K562 (cell line): ENCODE measurements at regions not wholly inside any gene's neighbourhood (a gene's known extent, or its start where the extent isn't known, plus 50 kb on each side); places are given as distances from the start of the nearest gene placed in this dataset.

ENCODE experiments used
- ATAC-seq: fragments of 200-7000 bp; cut with Tn5 transposase; 3 replicates; pipeline ENCODE4 v1.9.1; 2020; ENCODE audit warnings: moderate library complexity
- BruUV-seq: library from RNA; stranded (reverse); fragments of 400-500 nt; replicated peaks from 2 replicates; lab custom pipeline; 2021; lab: Mats Ljungman, UMichigan
- CTCF ChIA-PET: fragments of 300-600 bp; formaldehyde crosslinking; extraction: SDS; loops from one replicate; lab custom pipeline; 2021; ENCODE audit warnings: low intra/inter-chr PET ratio; lab: Yijun Ruan, JAX
- POLR2A ChIA-PET: fragments of 300-600, 350-650 bp; sonication (Branson Sonifier 250); formaldehyde crosslinking; extraction: SDS; loops from one replicate; lab custom pipeline; 2021; ENCODE audit warnings: antibody characterized with exemption, inconsistent platforms; lab: Yijun Ruan, JAX
- DNase-seq, 4 experiments: peaks; one replicate each; pipeline versions ENCODE4 v3.0.0 to v3.0.0-alpha.2; 2011 to 2018; ENCODE audit warnings: low spot score in 3 of 4, mixed read lengths in 3 of 4; ENCODE audit errors: extremely low read depth in 1 of 4
- FAIRE-seq: peaks from 2 replicates; lab custom pipeline; 2011; peaks lifted over from hg19 to GRCh38; lab: Jason Lieb, UNC
- H2AFZ ChIP-seq: 2 replicates; pipeline ENCODE4 v1.6.0; 2011; ENCODE audit warnings: low read depth, low read length, control low read depth, inconsistent platforms
- H3K27ac ChIP-seq: fragments of 200-600 bp; 3 replicates; pipeline ENCODE4 v1.8.0; 2011; ENCODE audit warnings: low read depth, mild to moderate bottlenecking, control low read depth, inconsistent platforms, low read length, moderate library complexity, mixed read lengths; ENCODE audit errors: extremely low read depth
- H3K27me3 ChIP-seq, 2 experiments: fragments of 300-600 bp in 1 of 2; 2 replicates in 1 of 2; 3 replicates in 1 of 2; pipeline versions ENCODE4 v1.6.0 to v1.8.0; 2011; ENCODE audit warnings: inconsistent platforms in 2 of 2, low read length in 2 of 2, mild to moderate bottlenecking in 1 of 2, mixed read lengths in 1 of 2, moderate library complexity in 1 of 2; ENCODE audit not compliant: control insufficient read depth in 2 of 2, insufficient read depth in 2 of 2
- H3K36me3 ChIP-seq: fragments of 300-600 bp; 3 replicates; pipeline ENCODE4 v1.8.0; 2011; ENCODE audit warnings: mild to moderate bottlenecking, low read length, inconsistent platforms; ENCODE audit not compliant: control insufficient read depth, insufficient read depth
- H3K4me1 ChIP-seq, 2 experiments: fragments of 200-600 bp in 1 of 2; replicated peaks in 1 of 2; 2 replicates in 1 of 2; 3 replicates in 1 of 2; pipeline versions ENCODE4 v1.5.1 to v1.8.0; 2011; ENCODE audit warnings: inconsistent platforms in 2 of 2, low read length in 2 of 2, mild to moderate bottlenecking in 1 of 2, mixed read lengths in 1 of 2, moderate library complexity in 1 of 2; ENCODE audit not compliant: control insufficient read depth in 2 of 2, insufficient read depth in 2 of 2
- H3K4me2 ChIP-seq: 2 replicates; pipeline ENCODE4 v1.6.1; 2011; ENCODE audit warnings: low read length, control low read depth, inconsistent platforms, mixed read lengths; ENCODE audit not compliant: insufficient read depth
- H3K4me3 ChIP-seq: fragments of 200-600 bp; sonication (generic), shearing (Covaris generic); 2 replicates; pipeline ENCODE4 v1.5.1; 2016; ENCODE audit warnings: control low read depth, inconsistent platforms
- H3K79me2 ChIP-seq: fragments of 200-600 bp; 3 replicates; pipeline ENCODE4 v1.8.0; 2011; ENCODE audit warnings: low read length, inconsistent platforms; ENCODE audit not compliant: control insufficient read depth, insufficient read depth
- H3K9ac ChIP-seq, 2 experiments: 2 replicates each; pipeline versions ENCODE4 v1.6.0 to v1.6.1; 2011; ENCODE audit warnings: low read depth in 2 of 2, low read length in 2 of 2, control low read depth in 1 of 2, inconsistent platforms in 1 of 2, mild to moderate bottlenecking in 1 of 2, mixed read lengths in 1 of 2; ENCODE audit not compliant: insufficient read depth in 1 of 2
- H3K9me1 ChIP-seq: one replicate; pipeline ENCODE4 v1.6.0; 2011; ENCODE audit warnings: inconsistent platforms, mild to moderate bottlenecking, low read length, moderate library complexity; ENCODE audit not compliant: control insufficient read depth, insufficient read depth
- H3K9me3 ChIP-seq: replicated peaks from 2 replicates; pipeline ENCODE4 v1.5.1; 2011; ENCODE audit warnings: low read depth, low read length, inconsistent platforms; ENCODE audit not compliant: control insufficient read depth, insufficient read depth
- H4K20me1 ChIP-seq: replicated peaks from 2 replicates; pipeline ENCODE4 v1.6.1; 2011; ENCODE audit warnings: low read length, inconsistent platforms, mixed read lengths; ENCODE audit not compliant: control insufficient read depth, insufficient read depth
- BDP1 ChIP-seq: IDR thresholded peaks from 3 replicates; pipeline ENCODE4 v1.6.1; 2011; ENCODE audit not compliant: insufficient read length, insufficient read depth
- CBFA2T3 ChIP-seq: fragments of 450-650 bp; IDR thresholded peaks from 2 replicates; pipeline ENCODE4 v1.6.1; 2017
- HDAC3 ChIP-seq: fragments of 450-650 bp; IDR thresholded peaks from 2 replicates; pipeline ENCODE4 v1.6.1; 2018; ENCODE audit warnings: borderline replicate concordance, mild to moderate bottlenecking, moderate library complexity; ENCODE audit not compliant: partially characterized antibody
- HDAC8 ChIP-seq: fragments of 450-650 bp; IDR thresholded peaks from 2 replicates; pipeline ENCODE4 v1.6.1; 2016; ENCODE audit warnings: mild to moderate bottlenecking, missing genetic modification characterization, moderate library complexity, missing compliant biosample characterization
- ID3 ChIP-seq, 2 experiments: fragments of 250-450 bp in 1 of 2; fragments of 450-650 bp in 1 of 2; sonication (Bioruptor Pico) in 1 of 2; IDR thresholded peaks; 2 replicates each; pipeline versions ENCODE4 v1.6.1 to v1.8.0; 2016 to 2021; ENCODE audit warnings: mild to moderate bottlenecking in 2 of 2, moderate library complexity in 2 of 2, missing compliant biosample characterization in 1 of 2, missing genetic modification characterization in 1 of 2
- MAZ ChIP-seq, 2 experiments: fragments of 450-650 bp in 1 of 2; sonication (generic) in 1 of 2; formaldehyde crosslinking; IDR thresholded peaks in 1 of 2; conservative IDR thresholded peaks in 1 of 2; 2 replicates each; pipeline versions ENCODE4 v1.4.0 to v1.5.0; 2020; ENCODE audit warnings: mild to moderate bottlenecking in 1 of 2, missing genetic modification reagents in 1 of 2
- POLR2AphosphoS5 ChIP-seq: IDR thresholded peaks from 2 replicates; pipeline ENCODE4 v1.6.1; 2011; ENCODE audit warnings: mild to moderate bottlenecking, low read depth, low read length, moderate library complexity; ENCODE audit not compliant: control insufficient read depth, insufficient read depth
- RBM15 ChIP-seq: fragments of 200-400 bp; formaldehyde crosslinking; IDR thresholded peaks from 2 replicates; pipeline ENCODE4 v1.6.1; 2018; ENCODE audit warnings: mild to moderate bottlenecking, low read length, moderate library complexity; ENCODE audit not compliant: insufficient read depth
- SAFB2 ChIP-seq: fragments of 200-400 bp; formaldehyde crosslinking; IDR thresholded peaks from 2 replicates; pipeline ENCODE4 v1.6.1; 2018; ENCODE audit warnings: borderline replicate concordance, low read length, low read depth, moderate library complexity; ENCODE audit not compliant: severe bottlenecking
- ZBTB7A ChIP-seq: IDR thresholded peaks from 2 replicates; pipeline ENCODE4 v1.6.1; 2011; ENCODE audit warnings: low read depth, mild to moderate bottlenecking, low read length, moderate library complexity, borderline replicate concordance; ENCODE audit not compliant: control insufficient read depth
- WGBS: fragments of 100-300 bp; shearing (Covaris generic); methylation state at CpG from one replicate; pipeline ENCODE4 v1.1.6; 2016; ENCODE audit warnings: low coverage, mixed read lengths; ENCODE audit not compliant: insufficient coverage; ENCODE audit errors: missing lambda C conversion rate; 5-methylcytosine and 5-hydroxymethylcytosine counted together
- in situ Hi-C: fragments of 300-500 bp; cut with MboI; formaldehyde crosslinking; loops from 4 replicates; pipeline ENCODE4 v1.15.0; 2018; ENCODE audit warnings: inconsistent platforms, mixed read lengths
- intact Hi-C: fragments of 100-400 bp; cut with micrococcal nuclease; formaldehyde crosslinking; loops from 2 replicates; pipeline ENCODE4 v1.14.2; 2022
- TF ChIP-seq, protein P1 (sequence below): sonication (generic); formaldehyde crosslinking; IDR thresholded peaks from 2 replicates; pipeline ENCODE4 v1.8.1; 2023; ENCODE audit warnings: mild to moderate bottlenecking, missing genetic modification reagents, moderate library complexity

DNA sequence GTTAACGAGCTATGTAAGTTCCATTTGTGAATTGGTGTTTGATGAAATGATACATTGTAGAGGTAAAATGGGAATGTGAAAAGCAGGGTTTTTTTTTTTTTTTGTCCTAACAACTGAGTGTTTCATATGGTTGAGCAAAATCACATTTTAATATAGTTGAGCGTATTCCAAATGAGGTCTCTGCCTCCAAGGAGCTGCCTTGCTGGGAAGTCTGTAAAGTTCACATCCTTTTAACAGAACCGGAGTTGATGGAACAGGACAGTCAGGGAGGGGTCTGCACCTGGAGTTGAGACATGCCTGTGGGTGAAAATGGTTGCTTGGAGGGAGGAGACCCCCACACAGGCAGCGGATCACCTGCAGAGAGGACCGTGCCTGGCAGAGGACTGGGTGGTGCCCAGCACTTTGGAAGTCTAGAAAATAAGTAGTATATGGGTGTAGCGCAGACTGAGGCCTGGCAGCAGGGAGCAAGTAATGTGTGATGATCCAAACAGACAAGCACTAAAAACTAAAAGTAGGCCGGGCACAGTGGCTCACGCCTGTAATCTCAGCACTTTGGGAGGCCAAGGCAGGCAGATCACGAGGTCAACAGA lies 75.2 kb upstream of the UBAC2 start (continued):
- no peak for TF ChIP-seq ZBTB7A
- TF ChIP-seq, protein P1, sequence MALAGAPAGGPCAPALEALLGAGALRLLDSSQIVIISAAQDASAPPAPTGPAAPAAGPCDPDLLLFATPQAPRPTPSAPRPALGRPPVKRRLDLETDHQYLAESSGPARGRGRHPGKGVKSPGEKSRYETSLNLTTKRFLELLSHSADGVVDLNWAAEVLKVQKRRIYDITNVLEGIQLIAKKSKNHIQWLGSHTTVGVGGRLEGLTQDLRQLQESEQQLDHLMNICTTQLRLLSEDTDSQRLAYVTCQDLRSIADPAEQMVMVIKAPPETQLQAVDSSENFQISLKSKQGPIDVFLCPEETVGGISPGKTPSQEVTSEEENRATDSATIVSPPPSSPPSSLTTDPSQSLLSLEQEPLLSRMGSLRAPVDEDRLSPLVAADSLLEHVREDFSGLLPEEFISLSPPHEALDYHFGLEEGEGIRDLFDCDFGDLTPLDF (CRISPR knock-in tag), result no peak
- TF ChIP-seq RBM15, result no peak

DNA sequence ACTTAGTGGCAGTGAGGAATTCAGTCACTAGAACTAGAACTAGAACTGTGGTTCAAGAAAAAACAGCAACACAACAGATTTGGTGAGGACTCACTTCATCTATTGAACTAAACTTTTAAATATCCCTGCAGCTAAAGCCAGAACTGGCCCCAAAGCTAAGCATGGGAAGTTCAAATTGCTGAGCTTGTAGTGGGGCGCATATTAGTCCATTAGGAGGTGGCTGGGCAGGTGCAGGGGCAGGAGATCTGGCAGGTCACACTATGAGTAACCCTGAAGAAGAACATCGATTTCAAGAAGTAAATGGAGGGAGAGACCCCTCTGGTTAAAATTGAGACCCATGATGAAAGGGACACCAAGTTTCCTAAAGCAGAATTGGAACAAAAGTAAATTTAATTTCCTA lies 73.8 kb upstream of the UBAC2 start:
- Histone ChIP-seq H3K27me3 (no peaks in the 10 kb centered on the region), H3K27ac (no peak overlapping the region), H3K4me2 (no peak overlapping the region), H3K79me2 (no peaks in the 10 kb centered on the region)
- DNase-seq, result no peak
- no TSS peak for BruUV-seq
- CTCF ChIA-PET, result no interaction called here
- in situ Hi-C loops, result no loop called here
- 68% methylated on average over 2 of the region's 2 CpGs for WGBS
- no peak for TF ChIP-seq MAZ (CRISPR knock-in tag; conservative IDR thresholded peaks at IDR 0.05 in 1 of 2, IDR thresholded peaks at IDR 0.05 in 1 of 2)
- no peak for TF ChIP-seq SAFB2
- TF ChIP-seq BDP1, result no peak
- TF ChIP-seq, protein P1 (CRISPR knock-in tag), result no peak
- TF ChIP-seq CBFA2T3, result no peak
- no peak for TF ChIP-seq POLR2AphosphoS5
- TF ChIP-seq HDAC3, result no peak
- no peak for TF ChIP-seq HDAC8 (tag)
- no peak for TF ChIP-seq ID3 (CRISPR knock-in tag; IDR thresholded peaks at IDR 0.05)
- no peak for TF ChIP-seq ID3 (tag; IDR thresholded peaks at IDR 0.05)
- TF ChIP-seq, all 486 proteins: peak for 0
- intact Hi-C loops, result no loop called here
- Histone ChIP-seq H3K9me3 (no peaks in the 10 kb centered on the region), H3K4me3 (no peak overlapping the region), H3K9ac (no peak overlapping the region), H2AFZ (no peak overlapping the region), H4K20me1 (no peaks in the 10 kb centered on the region), H3K9me1 (no peaks in the 10 kb centered on the region), H3K4me1 (peaks cover 0 to 5% of the 10 kb centered on the region in 2 experiments; a peak in 3 of 5 replicates), H3K36me3 (no peaks in the 10 kb centered on the region)
- ATAC-seq (no peak), FAIRE-seq (no peak)
- POLR2A ChIA-PET, result no interaction called here
